ENCODE measurements at regions not wholly inside any gene's neighbourhood (a gene's known extent, or its start where the extent isn't known, plus 50 kb on each side); places are given as distances from the start of the nearest gene placed in this dataset.

- TF ChIP-seq CTCF (IDR thresholded peaks at IDR 0.05) = no peak
- H3K27ac ChIP-seq = no peak overlapping the region
- 75 to 76% methylated on average over 4 of the region's 4 CpGs for WGBS, 2 donors
Measured at GRCh38 chr1:93013145-93014065, 52.1 kb upstream of the DIPK1A start.

GRCh38 chr1:93014168-93014567 is 52.9 kb upstream of the DIPK1A start:
- Histone ChIP-seq H3K27me3 (peaks cover 0 to 3% (median 0%) of the 10 kb centered on the region in 7 donors), H3K27ac (no peak overlapping the region), H3K4me3 (no peak overlapping the region), H3K9me3 (no peaks in the 10 kb centered on the region), H3K4me1 (peaks cover 0 to 30% (median 9%) of the 10 kb centered on the region in 9 donors), H3K36me3 (no peaks in the 10 kb centered on the region)
- intact Hi-C loops (cut with DNase I) = no loop called here
- WGBS, 2 donors = 53 to 72% methylated on average over 2 of the region's 2 CpGs
- no peak for ATAC-seq
- no peak for DNase-seq
- no peak for TF ChIP-seq CTCF (IDR thresholded peaks at IDR 0.05)

More at GRCh38 chr1:93013145-93014065, 52.1 kb upstream of the DIPK1A start:
- H3K9me3 ChIP-seq = no peaks in the 10 kb centered on the region
- H3K4me3 ChIP-seq = no peak overlapping the region
- H3K36me3 ChIP-seq = no peaks in the 10 kb centered on the region
- no peak for ATAC-seq
- peaks cover 0 to 3% (median 0%) of the 10 kb centered on the region in 7 donors for H3K27me3 ChIP-seq
- no peak for DNase-seq
- intact Hi-C loops (cut with DNase I) = no loop called here
- peaks cover 0 to 30% (median 9%) of the 10 kb centered on the region in 9 donors for H3K4me1 ChIP-seq

GRCh38 chr1:93015590-93015989 is 54.3 kb upstream of the DIPK1A start:
- peak overlapping the region in 1 of 10 donors; percentile 22 for H3K27ac ChIP-seq
- ATAC-seq (peak in 1 of 8 donors; percentile 35), DNase-seq (no peak)
- H3K27me3 ChIP-seq = peaks cover 0 to 3% (median 0%) of the 10 kb centered on the region in 7 donors
- intact Hi-C loops (cut with DNase I) = no loop called here
- peaks cover 0 to 30% (median 9%) of the 10 kb centered on the region in 9 donors for H3K4me1 ChIP-seq
- no peak for TF ChIP-seq CTCF (IDR thresholded peaks at IDR 0.05)
- no peak overlapping the region for H3K4me3 ChIP-seq
- H3K9me3 ChIP-seq = no peaks in the 10 kb centered on the region
- WGBS, 2 donors = 37 to 42% methylated on average over 2 of the region's 2 CpGs
- no peaks in the 10 kb centered on the region for H3K36me3 ChIP-seq

- TF ChIP-seq CTCF (IDR thresholded peaks at IDR 0.05) = no peak
- DNase-seq (no peak), ATAC-seq (no peak)
- H3K36me3 ChIP-seq = no peaks in the 10 kb centered on the region
- no peak overlapping the region for H3K4me3 ChIP-seq
- 55 to 59% methylated on average over 4 of the region's 4 CpGs for WGBS, 2 donors
- peak overlapping the region in 2 of 10 donors; percentile 7 to 22 for H3K27ac ChIP-seq
- no peaks in the 10 kb centered on the region for H3K9me3 ChIP-seq
- peaks cover 0 to 3% (median 0%) of the 10 kb centered on the region in 7 donors for H3K27me3 ChIP-seq
- peaks cover 0 to 30% (median 9%) of the 10 kb centered on the region in 9 donors for H3K4me1 ChIP-seq
- intact Hi-C loops (cut with DNase I) = no loop called here
Measured at GRCh38 chr1:93016171-93016570, 54.9 kb upstream of the DIPK1A start.

Measured in heart right ventricle (tissue), 16 donors.